ENCODE measurements at regions not wholly inside any gene's neighbourhood (a gene's known extent, or its start where the extent isn't known, plus 50 kb on each side); places are given as distances from the start of the nearest gene placed in this dataset.

DNA sequence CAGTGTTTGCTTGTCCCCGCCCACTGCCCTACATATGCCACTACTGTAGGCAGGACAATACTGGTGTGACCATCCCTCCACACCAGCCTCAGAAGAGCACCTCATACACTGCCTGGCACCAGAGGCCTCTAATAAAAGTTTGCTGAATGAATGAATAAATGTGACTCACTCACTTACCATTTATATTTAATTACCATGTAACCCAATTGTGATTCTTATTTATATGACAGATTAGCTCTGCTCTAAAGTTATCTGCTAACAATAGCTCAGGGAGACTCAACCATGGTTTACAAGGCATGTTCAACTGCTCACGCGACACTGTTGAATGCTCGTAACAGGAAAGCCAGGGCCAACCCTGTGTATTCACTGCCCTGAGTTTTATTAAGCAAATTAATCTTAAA is 66.0 kb upstream of the DOCK9 start:
- H3K27me3 Mint-ChIP-seq: no peaks in the 10 kb centered on the region
- no peak overlapping the region for H3K27ac Mint-ChIP-seq
- no peak for DNase-seq
- no peaks in the 10 kb centered on the region for H3K9me3 Mint-ChIP-seq
- no peak overlapping the region for H3K4me3 Mint-ChIP-seq
- peaks cover 91% of the 10 kb centered on the region for H3K4me1 Mint-ChIP-seq (ENCODE audit: low read depth)
- H3K36me3 Mint-ChIP-seq (ENCODE audit: low read depth): peaks cover 6% of the 10 kb centered on the region

- H3K27me3 Mint-ChIP-seq: no peaks in the 10 kb centered on the region
- no peak for DNase-seq
- H3K27ac Mint-ChIP-seq: peak overlapping the region; percentile 74
- no peaks in the 10 kb centered on the region for H3K9me3 Mint-ChIP-seq
- H3K4me1 Mint-ChIP-seq (ENCODE audit: low read depth): peaks cover 92% of the 10 kb centered on the region
- H3K4me3 Mint-ChIP-seq: no peak overlapping the region
- H3K36me3 Mint-ChIP-seq (ENCODE audit: low read depth): peaks cover 8% of the 10 kb centered on the region
These were observed 66.9 kb upstream of the DOCK9 start for GRCh38 chr13:99044764-99045163.

DNA sequence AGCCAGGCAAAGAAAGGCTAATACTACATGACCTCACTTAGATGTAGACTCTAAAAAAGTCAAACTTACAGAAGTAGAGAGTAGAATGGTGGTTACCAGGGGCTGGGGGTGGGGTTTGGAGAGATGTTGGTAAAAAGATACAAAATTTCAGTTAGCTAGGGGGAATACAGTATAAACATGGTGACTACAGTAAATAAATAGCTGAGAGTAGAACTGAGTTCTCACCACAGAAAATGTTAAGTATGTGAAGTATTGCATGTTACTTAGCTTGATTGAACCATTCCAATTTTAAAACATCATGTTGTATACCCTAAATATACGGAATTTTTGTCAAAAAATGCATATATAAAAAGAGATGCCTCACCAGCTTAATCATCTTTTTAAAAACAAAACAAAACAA is 67.5 kb upstream of the DOCK9 start:
- no peak for DNase-seq
- Mint-ChIP-seq H3K27ac (peak overlapping the region; percentile 87), H3K27me3 (no peaks in the 10 kb centered on the region), H3K4me1 (ENCODE audit: low read depth) (peaks cover 94% of the 10 kb centered on the region), H3K9me3 (no peaks in the 10 kb centered on the region), H3K4me3 (peak overlapping the region; percentile 64), H3K36me3 (ENCODE audit: low read depth) (peaks cover 8% of the 10 kb centered on the region)

- DNase-seq: no peak
- Mint-ChIP-seq H3K4me3 (peak overlapping the region; percentile 64), H3K27ac (peak overlapping the region; percentile 87), H3K27me3 (no peaks in the 10 kb centered on the region), H3K36me3 (ENCODE audit: low read depth) (peaks cover 8% of the 10 kb centered on the region), H3K4me1 (ENCODE audit: low read depth) (peaks cover 94% of the 10 kb centered on the region), H3K9me3 (no peaks in the 10 kb centered on the region)
These were observed 69.0 kb upstream of the DOCK9 start for GRCh38 chr13:99046851-99047250.

GRCh38 chr13:99050983-99051488 is 73.2 kb upstream of the DOCK9 start:
- Mint-ChIP-seq H3K9me3 (no peaks in the 10 kb centered on the region), H3K27ac (peak overlapping the region; percentile 76), H3K4me1 (ENCODE audit: low read depth) (peaks cover 91% of the 10 kb centered on the region), H3K4me3 (peak overlapping the region; percentile 36), H3K27me3 (no peaks in the 10 kb centered on the region), H3K36me3 (ENCODE audit: low read depth) (peaks cover 11% of the 10 kb centered on the region)
- no peak for DNase-seq

- Mint-ChIP-seq H3K4me1 (ENCODE audit: low read depth) (peaks cover 86% of the 10 kb centered on the region), H3K27me3 (no peaks in the 10 kb centered on the region), H3K9me3 (no peaks in the 10 kb centered on the region)
These were observed 74.0 kb upstream of the DOCK9 start for GRCh38 chr13:99051768-99052455.

GRCh38 chr13:99053636-99054233 is 75.9 kb upstream of the DOCK9 start:
- peak overlapping the region; percentile 75 for H3K27ac Mint-ChIP-seq
- peaks cover 83% of the 10 kb centered on the region for H3K4me1 Mint-ChIP-seq (ENCODE audit: low read depth)
- no peaks in the 10 kb centered on the region for H3K9me3 Mint-ChIP-seq
- no peak for DNase-seq
- no peak overlapping the region for H3K4me3 Mint-ChIP-seq
- peaks cover 9% of the 10 kb centered on the region for H3K36me3 Mint-ChIP-seq (ENCODE audit: low read depth)
- H3K27me3 Mint-ChIP-seq: no peaks in the 10 kb centered on the region

More at GRCh38 chr13:99051768-99052455, 74.0 kb upstream of the DOCK9 start:
- DNase-seq: no peak
- peaks cover 11% of the 10 kb centered on the region for H3K36me3 Mint-ChIP-seq (ENCODE audit: low read depth)
- peak overlapping the region; percentile 36 for H3K4me3 Mint-ChIP-seq
- peak overlapping the region; percentile 76 for H3K27ac Mint-ChIP-seq

DNA sequence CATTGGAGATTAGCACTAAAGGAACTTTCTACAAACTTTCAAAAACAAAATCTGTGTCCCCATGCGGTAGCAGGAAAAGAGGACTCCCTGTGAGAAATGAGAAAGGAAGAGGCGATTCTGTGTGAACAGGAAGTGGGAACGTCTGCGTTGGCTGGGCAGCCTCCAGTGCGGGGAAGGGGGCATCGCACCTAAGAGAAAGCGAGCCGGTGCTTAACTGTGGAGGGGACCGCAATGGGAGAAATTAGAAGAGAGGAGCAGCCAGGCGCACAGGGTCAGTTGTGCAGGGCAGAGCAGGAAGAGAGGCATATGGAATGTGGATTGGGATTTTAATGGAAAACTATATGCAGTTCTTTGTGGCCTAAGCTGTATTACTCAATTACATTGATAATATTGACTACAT is 77.4 kb upstream of the DOCK9 start:
- no peak for DNase-seq
- H3K27me3 Mint-ChIP-seq: no peaks in the 10 kb centered on the region
- no peaks in the 10 kb centered on the region for H3K9me3 Mint-ChIP-seq
- H3K4me1 Mint-ChIP-seq (ENCODE audit: low read depth): peaks cover 78% of the 10 kb centered on the region
- H3K36me3 Mint-ChIP-seq (ENCODE audit: low read depth): peaks cover 3% of the 10 kb centered on the region
- peak overlapping the region; percentile 71 for H3K27ac Mint-ChIP-seq
- peak overlapping the region; percentile 15 for H3K4me3 Mint-ChIP-seq

DNA sequence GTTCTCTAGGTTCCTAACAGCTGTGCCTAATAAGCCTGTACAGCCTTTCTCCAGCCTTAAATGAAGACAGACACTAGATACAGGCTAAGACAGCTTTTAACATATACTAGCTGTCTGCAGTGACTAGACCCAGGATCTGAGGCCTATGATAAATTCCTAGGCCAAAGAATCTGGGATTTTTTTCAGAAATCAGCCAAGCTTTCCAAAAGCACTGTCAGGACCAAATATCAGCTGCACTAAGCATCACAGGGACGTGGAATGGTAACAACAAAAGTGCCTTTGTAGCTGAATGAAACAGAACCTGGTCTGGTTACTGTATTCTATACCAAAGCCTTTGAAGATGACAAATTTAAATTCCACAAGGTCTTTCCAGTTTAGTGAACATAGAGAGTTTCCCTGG is 77.9 kb upstream of the DOCK9 start:
- DNase-seq: no peak
- no peak overlapping the region for H3K4me3 Mint-ChIP-seq
- no peak overlapping the region for H3K27ac Mint-ChIP-seq
- no peaks in the 10 kb centered on the region for H3K9me3 Mint-ChIP-seq
- peaks cover 74% of the 10 kb centered on the region for H3K4me1 Mint-ChIP-seq (ENCODE audit: low read depth)
- no peaks in the 10 kb centered on the region for H3K27me3 Mint-ChIP-seq
- peaks cover 3% of the 10 kb centered on the region for H3K36me3 Mint-ChIP-seq (ENCODE audit: low read depth)

- DNase-seq: no peak
- Mint-ChIP-seq H3K27ac (no peak overlapping the region), H3K27me3 (no peaks in the 10 kb centered on the region), H3K36me3 (ENCODE audit: low read depth) (peaks cover 3% of the 10 kb centered on the region), H3K9me3 (no peaks in the 10 kb centered on the region), H3K4me1 (ENCODE audit: low read depth) (peaks cover 73% of the 10 kb centered on the region), H3K4me3 (no peak overlapping the region)
These were observed 78.6 kb upstream of the DOCK9 start for GRCh38 chr13:99056381-99057014.

DNA sequence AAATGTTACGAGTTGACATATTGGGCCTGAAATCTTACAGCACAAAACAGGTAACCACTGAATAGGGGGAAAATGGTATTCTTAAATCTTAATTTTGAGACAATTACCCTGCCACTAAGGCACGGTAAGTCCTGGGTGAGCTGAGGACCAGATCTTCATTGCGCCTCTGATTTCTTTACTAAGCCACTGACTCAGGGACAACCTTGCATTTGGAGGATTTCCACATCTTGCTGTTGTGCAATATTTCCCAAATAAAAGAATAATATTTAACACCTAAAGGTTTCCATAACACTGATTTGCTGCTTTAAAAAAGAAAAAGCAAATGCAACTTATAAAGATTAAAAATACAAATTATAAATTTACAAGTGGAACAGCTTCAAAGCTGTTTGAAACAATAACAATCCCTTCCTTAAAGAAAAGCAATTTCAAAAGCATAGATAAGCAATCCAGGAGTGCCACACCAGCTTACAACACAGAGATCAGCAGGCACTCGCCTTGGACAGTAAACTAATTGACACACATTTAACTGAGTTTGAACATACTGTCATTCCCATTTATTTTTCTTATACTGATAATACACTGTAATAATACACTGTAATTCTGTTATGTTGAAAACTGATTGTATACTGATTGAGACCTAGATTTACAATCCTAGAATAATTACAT is 79.6 kb upstream of the DOCK9 start:
- Mint-ChIP-seq H3K36me3 (ENCODE audit: low read depth) (peaks cover under 1% of the 10 kb centered on the region), H3K9me3 (no peaks in the 10 kb centered on the region), H3K4me3 (no peak overlapping the region), H3K27ac (no peak overlapping the region), H3K4me1 (ENCODE audit: low read depth) (peaks cover 72% of the 10 kb centered on the region), H3K27me3 (no peaks in the 10 kb centered on the region)
- DNase-seq: no peak

DNA sequence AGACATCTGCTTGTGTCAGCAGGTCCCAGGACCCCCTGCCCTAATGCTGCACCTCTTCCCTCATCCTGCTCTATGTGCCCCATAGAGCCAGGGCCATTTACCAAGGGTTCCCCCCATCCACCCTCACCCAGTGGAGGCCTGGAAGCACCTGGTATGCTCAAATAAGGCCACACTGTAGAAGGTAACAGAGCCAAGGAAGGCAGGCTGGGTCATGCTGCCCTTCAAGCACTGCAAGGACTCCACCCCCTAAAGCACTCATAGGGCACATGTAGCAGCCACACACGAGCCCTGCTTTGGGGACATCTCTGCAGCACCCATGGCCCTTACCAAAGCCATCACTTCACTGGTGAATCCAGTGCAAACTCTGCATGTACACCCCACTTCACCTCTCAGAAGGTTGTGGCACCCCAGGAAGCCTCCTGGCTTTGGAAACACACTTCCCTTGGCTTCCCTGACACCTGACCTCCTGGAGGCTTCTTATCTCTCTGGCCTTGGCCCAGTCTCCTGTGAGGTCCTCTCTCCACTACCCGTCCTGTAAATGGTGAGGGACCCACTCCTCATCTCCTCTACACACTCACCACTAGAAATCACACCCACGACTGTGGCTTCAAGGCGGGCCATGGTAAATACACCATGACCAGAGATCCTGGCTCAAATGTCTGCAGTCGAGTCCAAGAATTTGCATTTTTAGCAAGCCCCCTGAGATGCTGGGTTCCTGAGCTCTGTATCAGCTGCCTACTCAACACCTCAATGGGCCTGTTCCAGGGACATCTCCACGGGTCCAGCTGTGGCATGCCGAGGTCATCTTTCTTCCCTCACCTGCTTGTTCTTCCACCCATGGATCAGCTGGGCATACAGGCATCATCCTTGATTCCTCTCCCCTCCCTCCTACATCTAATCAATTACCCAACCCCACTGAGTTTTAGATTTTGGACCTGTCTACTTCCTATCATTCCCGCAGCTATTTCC is 80.9 kb upstream of the DOCK9 start:
- no peak overlapping the region for H3K4me3 Mint-ChIP-seq
- H3K27me3 Mint-ChIP-seq: no peaks in the 10 kb centered on the region
- peaks cover 9% of the 10 kb centered on the region for H3K36me3 Mint-ChIP-seq (ENCODE audit: low read depth)
- DNase-seq: no peak
- peaks cover 73% of the 10 kb centered on the region for H3K4me1 Mint-ChIP-seq (ENCODE audit: low read depth)
- H3K27ac Mint-ChIP-seq: no peak overlapping the region
- no peaks in the 10 kb centered on the region for H3K9me3 Mint-ChIP-seq

- Mint-ChIP-seq H3K36me3 (ENCODE audit: low read depth) (peaks cover 13% of the 10 kb centered on the region), H3K4me1 (ENCODE audit: low read depth) (peaks cover 73% of the 10 kb centered on the region), H3K4me3 (no peak overlapping the region), H3K27me3 (no peaks in the 10 kb centered on the region), H3K27ac (no peak overlapping the region), H3K9me3 (no peaks in the 10 kb centered on the region)
- no peak for DNase-seq
These were observed 81.7 kb upstream of the DOCK9 start for GRCh38 chr13:99059498-99060075.

Measured in activated T-cell treated with anti-CD3 and anti-CD28 coated beads, Interleukin-2, amount 50 U/mL, for 24 hours (primary cell).